Retinal pigment epithelial cell (primary cell): ENCODE measurements at regions not wholly inside any gene's neighbourhood (a gene's known extent, or its start where the extent isn't known, plus 50 kb on each side); places are given as distances from the start of the nearest gene placed in this dataset.

Source experiments
- DNase-seq: peaks from one replicate; pipeline ENCODE4 v3.0.0-alpha.2; 2010; ENCODE audit warnings: low read depth
- H3K4me3 ChIP-seq: 2 replicates; pipeline ENCODE4 v1.5.1; 2011; ENCODE audit warnings: mild to moderate bottlenecking, low read length, control low read depth, moderate library complexity
- TF ChIP-seq, protein P1 (sequence below): conservative IDR thresholded peaks from 2 replicates; pipeline ENCODE4 v1.5.1; 2011; ENCODE audit warnings: low read depth, low read length, control low read depth, inconsistent platforms

DNA sequence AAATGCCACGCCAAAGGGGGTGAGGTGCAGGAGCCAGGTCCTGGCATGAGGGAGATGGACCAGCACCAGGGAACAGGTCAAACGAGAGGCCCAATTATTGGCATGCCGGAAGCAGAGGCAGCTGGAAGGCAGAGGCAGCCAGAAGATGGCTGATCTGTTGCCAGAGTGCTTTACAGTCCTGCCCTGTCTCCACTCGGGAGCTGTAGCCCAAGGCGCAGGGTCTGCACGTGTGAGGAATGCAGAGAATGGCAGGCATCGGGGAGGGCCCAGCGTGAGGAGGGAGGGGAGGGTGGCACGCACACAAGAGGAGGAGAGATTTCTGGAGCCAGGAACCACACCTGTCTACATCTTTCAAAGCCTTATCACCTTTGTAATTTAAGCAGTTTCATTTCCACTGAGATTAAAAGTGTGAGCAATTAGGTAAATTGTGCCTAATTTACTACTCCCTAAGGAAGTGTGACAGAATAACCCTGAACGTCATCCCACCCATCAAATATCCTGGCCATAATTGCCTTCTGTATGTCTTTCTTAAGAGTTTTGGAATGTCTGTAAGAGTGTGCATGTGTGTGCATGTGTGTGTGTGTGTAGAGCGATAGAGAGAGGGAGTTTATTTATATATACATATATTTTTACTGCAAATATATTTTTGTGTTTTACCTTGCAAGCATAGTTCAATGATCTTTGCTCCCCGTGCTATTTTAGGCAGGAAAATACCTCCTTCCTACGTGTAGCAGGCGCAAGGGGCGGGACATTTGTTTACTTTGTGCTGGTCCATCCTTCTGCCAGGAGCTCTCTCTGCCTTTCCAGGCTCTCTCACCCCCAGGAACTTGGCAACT lies 125.5 kb upstream of the SERBP1 start:
- DNase-seq: no peak
- no peak overlapping the region for H3K4me3 ChIP-seq
- TF ChIP-seq, protein P1, sequence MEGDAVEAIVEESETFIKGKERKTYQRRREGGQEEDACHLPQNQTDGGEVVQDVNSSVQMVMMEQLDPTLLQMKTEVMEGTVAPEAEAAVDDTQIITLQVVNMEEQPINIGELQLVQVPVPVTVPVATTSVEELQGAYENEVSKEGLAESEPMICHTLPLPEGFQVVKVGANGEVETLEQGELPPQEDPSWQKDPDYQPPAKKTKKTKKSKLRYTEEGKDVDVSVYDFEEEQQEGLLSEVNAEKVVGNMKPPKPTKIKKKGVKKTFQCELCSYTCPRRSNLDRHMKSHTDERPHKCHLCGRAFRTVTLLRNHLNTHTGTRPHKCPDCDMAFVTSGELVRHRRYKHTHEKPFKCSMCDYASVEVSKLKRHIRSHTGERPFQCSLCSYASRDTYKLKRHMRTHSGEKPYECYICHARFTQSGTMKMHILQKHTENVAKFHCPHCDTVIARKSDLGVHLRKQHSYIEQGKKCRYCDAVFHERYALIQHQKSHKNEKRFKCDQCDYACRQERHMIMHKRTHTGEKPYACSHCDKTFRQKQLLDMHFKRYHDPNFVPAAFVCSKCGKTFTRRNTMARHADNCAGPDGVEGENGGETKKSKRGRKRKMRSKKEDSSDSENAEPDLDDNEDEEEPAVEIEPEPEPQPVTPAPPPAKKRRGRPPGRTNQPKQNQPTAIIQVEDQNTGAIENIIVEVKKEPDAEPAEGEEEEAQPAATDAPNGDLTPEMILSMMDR: no peak

DNA sequence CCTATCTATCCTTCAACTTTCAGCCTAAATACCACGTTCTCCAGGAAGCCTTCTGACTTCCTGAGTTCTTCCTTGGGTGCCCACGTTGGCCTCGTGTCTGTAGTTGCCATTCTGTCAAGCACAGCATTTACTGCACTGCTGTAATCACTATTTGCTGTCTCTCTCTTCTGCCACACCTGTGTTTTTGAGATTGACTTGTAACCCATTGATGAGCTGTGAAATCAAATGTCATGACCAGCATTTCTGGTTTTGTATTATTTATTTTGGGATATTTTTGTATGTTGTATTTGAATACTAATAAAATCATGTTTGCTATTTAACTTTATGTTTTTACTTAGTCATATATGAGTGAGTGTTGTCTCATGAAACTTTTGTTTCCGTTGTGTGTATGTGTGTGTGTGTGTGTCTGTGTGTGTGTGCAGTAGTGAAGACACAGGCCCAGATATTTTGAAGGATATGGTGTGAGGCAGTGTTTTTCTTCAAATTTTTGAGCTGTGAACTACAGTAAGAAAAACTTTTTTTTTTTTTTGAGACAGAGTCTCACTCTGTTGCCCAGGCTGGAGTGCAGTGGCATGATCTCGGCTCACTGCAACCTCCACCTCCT lies 126.2 kb upstream of the SERBP1 start:
- TF ChIP-seq, protein P1: no peak
- DNase-seq: no peak

DNA sequence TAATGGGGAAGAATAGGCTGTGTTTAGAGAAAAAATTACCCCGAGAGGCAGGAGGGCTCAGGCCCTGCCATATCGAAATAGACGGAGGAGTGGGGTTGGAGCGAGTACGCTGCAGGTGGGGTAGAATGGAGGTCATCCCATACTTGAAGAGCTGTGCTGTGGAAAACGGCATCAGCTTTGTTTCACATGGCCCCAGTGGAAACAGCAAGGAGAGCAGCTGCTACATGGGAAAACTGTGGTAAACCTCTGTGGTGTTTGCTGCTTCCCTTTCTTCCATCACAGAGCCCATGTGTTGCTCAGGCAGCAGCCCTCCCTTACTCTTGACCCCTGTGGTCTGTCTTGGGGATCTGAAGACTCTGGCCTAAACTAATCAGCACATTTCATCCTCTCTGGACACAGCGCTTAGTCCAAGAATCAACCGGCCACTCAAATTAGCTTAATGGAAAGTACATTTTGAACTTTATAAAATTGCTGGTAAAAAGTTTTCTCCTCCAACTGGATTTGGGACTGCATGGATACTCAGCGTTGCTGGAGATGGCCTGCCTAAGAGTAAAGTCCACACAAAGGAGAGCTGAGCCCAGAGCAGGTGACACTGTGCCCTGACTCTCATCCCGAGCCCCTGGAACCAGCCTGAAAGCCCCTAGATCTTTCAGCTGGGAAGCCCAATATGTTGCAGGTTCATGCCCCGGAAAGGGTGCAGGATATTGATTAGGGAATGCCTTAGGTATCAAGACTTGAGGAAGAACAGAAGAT lies 127.1 kb upstream of the GADD45A start:
- no peak for DNase-seq
- no peak overlapping the region for H3K4me3 ChIP-seq
- TF ChIP-seq, protein P1: no peak

More for the DNA sequence above, 126.2 kb upstream of the SERBP1 start:
- H3K4me3 ChIP-seq: no peak overlapping the region

DNA sequence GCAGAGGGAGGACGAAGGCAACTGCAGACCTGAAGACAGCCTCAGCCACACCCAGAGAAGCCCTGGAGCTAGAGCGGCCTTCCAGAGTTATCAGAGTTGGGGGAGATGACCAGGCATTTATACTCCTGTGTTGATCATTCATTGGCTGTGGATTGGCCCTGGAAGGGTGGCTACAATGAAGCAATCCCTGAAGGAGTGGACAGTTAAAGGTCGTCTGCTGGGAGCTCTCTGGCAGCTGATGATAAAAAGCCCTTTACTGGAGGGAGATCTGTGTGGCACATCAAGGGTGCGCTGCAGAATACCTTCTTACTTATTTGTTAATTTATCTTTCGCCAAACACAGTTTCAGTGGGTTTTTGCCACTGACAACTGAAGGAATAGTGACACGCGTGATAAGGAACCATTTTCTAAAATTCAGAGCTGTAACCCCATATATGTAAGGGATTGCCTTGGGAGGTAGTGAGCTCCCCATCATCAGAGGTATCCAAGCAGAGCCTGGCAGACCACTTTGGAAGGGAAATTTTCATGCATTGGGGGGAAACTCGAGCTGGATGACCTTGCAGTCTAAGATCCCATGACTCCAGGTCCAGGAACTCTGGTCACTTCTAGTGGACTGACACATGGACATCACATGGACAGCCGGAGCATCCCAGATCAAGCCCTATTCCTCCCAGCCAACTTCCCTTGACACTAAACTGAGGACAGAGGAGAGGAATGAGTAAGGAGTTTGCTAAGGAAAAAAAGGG lies 126.4 kb upstream of the GADD45A start:
- no peak overlapping the region for H3K4me3 ChIP-seq
- DNase-seq: no peak
- TF ChIP-seq, protein P1: no peak

DNA sequence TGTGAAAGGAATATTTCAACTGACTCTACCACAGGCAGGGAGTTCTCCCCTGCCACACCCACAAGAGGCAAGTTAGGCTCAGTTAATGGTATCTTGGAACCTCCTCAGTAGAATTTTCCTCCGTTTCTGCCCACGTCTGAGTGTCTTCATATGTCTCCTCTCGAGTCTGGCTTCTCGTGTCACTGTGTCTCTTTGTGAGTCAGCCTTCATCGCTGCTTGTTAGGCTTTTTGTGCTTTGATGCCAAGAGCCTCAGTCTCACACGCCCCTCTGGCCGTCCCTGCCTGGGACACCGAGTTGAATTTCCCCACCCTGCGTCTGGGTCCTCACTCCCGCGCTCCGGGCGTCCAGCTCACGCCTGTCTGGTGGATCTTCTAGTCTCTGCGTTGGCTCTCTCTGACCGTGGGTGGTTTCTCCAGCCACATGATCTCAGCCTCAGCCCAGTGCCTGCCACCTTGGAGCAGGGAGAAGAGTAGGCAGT lies 125.7 kb upstream of the GADD45A start:
- TF ChIP-seq, protein P1: no peak
- peak overlapping the region; percentile 4 for H3K4me3 ChIP-seq
- DNase-seq: no peak

DNA sequence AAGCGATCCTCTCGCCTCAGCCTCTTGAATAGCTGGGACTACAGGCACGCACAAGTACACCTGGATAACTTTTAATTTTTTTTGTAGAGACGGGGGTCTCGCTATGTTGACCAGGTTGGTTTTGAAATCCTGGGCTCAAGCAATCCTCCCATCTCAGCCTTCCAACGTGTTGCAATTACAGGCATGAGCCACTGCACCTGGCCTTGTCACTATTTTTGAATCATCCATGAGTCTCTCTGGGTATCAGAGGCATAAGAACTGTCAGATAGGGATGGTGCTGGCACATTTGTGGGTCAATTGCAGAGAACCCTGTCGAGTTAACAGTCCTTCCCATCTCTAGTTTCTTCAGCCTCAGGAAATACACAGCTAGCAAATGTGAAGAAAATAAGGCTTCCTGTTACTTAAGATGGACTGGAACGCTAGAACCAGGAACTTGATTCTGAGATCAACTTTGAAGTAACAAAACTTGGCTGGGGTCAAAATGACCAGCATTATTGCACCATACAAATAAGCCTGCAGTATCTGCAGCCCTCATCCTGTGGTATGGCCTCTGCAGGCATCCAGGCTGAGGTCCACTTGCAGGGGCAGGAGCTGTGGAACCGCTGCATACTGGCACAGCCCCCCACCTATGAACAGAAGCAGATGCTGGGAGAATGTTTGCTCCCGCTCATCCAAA lies 124.3 kb upstream of the GADD45A start:
- no peak for DNase-seq
- no peak overlapping the region for H3K4me3 ChIP-seq
- TF ChIP-seq, protein P1: no peak
